HEK293T (cell line): ENCODE measurements at regions not wholly inside any gene's neighbourhood (a gene's known extent, or its start where the extent isn't known, plus 50 kb on each side); places are given as distances from the start of the nearest gene placed in this dataset.

Source experiments
- PKNOX1 ChIP-seq: fragments of 450-650 bp; IDR thresholded peaks from 2 replicates; pipeline ENCODE4 v1.6.1; 2016
- SP1 ChIP-seq: fragments of 450-650 bp; IDR thresholded peaks from 2 replicates; pipeline ENCODE4 v1.6.1; 2017

GRCh38 chr17:59505610-59506276, 59.7 kb upstream of the DHX40 start:
- TF ChIP-seq SP1 (no peak), PKNOX1 (no peak)
